Fibroblast of lung (primary cell): ENCODE measurements at regions not wholly inside any gene's neighbourhood (a gene's known extent, or its start where the extent isn't known, plus 50 kb on each side); places are given as distances from the start of the nearest gene placed in this dataset.

Experiments used
- DNase-seq, 2 donors: peaks; one replicate each; pipeline versions ENCODE4 v3.0.0 to v3.0.0-alpha.2; 2010; ENCODE audit warnings: low read depth in 2 of 2
- H2AFZ ChIP-seq: 2 replicates; pipeline ENCODE4 v1.5.1; 2012; ENCODE audit warnings: low read length, control low read depth, inconsistent platforms
- H3K27ac ChIP-seq: 2 replicates; pipeline ENCODE4 v1.5.1; 2011; ENCODE audit warnings: low read length, control low read depth; ENCODE audit not compliant: insufficient read depth
- H3K27me3 ChIP-seq: 2 replicates; pipeline ENCODE4 v1.5.1; 2011; ENCODE audit warnings: mild to moderate bottlenecking, low read length; ENCODE audit not compliant: control insufficient read depth, insufficient read depth
- H3K36me3 ChIP-seq: 2 replicates; pipeline ENCODE4 v1.5.1; 2011; ENCODE audit warnings: low read length; ENCODE audit not compliant: control insufficient read depth, insufficient read depth
- H3K4me1 ChIP-seq: 2 replicates; pipeline ENCODE4 v1.5.1; 2011; ENCODE audit warnings: low read length; ENCODE audit not compliant: control insufficient read depth, insufficient read depth; ENCODE audit errors: extremely low read depth
- H3K4me2 ChIP-seq: 2 replicates; pipeline ENCODE4 v1.5.1; 2011; ENCODE audit warnings: low read length, control low read depth; ENCODE audit not compliant: insufficient read depth; ENCODE audit errors: extremely low read depth
- H3K4me3 ChIP-seq, 4 experiments: fragments of 200-600 bp in 1 of 4; sonication (generic) in 1 of 4; replicated peaks in 1 of 4; 2 replicates each; pipeline ENCODE4 v1.5.1; 2011 to 2016; ENCODE audit warnings: low read length in 4 of 4, low read depth in 3 of 4, mild to moderate bottlenecking in 3 of 4, control low read depth in 2 of 4, inconsistent platforms in 1 of 4, mixed read lengths in 1 of 4; ENCODE audit not compliant: insufficient read depth in 1 of 4; ENCODE audit errors: control extremely low read depth in 1 of 4
- H3K79me2 ChIP-seq: 2 replicates; pipeline ENCODE4 v1.5.1; 2012; ENCODE audit warnings: mild to moderate bottlenecking, low read length, inconsistent platforms; ENCODE audit not compliant: control insufficient read depth, insufficient read depth
- H3K9ac ChIP-seq: 2 replicates; pipeline ENCODE4 v1.5.1; 2011; ENCODE audit warnings: mild to moderate bottlenecking, low read length, control low read depth; ENCODE audit not compliant: insufficient read depth
- H3K9me3 ChIP-seq: 2 replicates; pipeline ENCODE4 v1.5.1; 2012; ENCODE audit warnings: low read depth, low read length; ENCODE audit not compliant: control insufficient read depth, insufficient read depth
- H4K20me1 ChIP-seq: 2 replicates; pipeline ENCODE4 v1.5.1; 2011; ENCODE audit warnings: low read length; ENCODE audit not compliant: control insufficient read depth, insufficient read depth; ENCODE audit errors: extremely low read depth
- CTCF ChIP-seq, 2 donors: IDR thresholded peaks in 1 of 2; conservative IDR thresholded peaks in 1 of 2; 1 replicate in 1 of 2; 2 replicates in 1 of 2; pipeline ENCODE4 v1.5.1; 2011 to 2012; ENCODE audit warnings: low read length in 2 of 2, control low read depth in 1 of 2, inconsistent platforms in 1 of 2, low read depth in 1 of 2, mild to moderate bottlenecking in 1 of 2
- EZH2 ChIP-seq: IDR thresholded peaks from 2 replicates; pipeline ENCODE4 v1.5.1; 2012; ENCODE audit warnings: low read length, control low read depth, mild to moderate bottlenecking; ENCODE audit errors: missing control alignments

GRCh38 chr4:38382520-38382919 lies 281.5 kb upstream of the KLF3 start:
- no peaks in the 10 kb centered on the region for H3K36me3 ChIP-seq
- H3K4me2 ChIP-seq = no peak overlapping the region
- no peaks in the 10 kb centered on the region for H3K9me3 ChIP-seq
- H3K4me3 ChIP-seq = no peak overlapping the region
- no peak overlapping the region for H2AFZ ChIP-seq
- DNase-seq = no peak
- H3K9ac ChIP-seq = no peak overlapping the region
- H4K20me1 ChIP-seq = no peaks in the 10 kb centered on the region
- no peaks in the 10 kb centered on the region for H3K27me3 ChIP-seq
- H3K4me1 ChIP-seq = no peaks in the 10 kb centered on the region
- H3K79me2 ChIP-seq = no peaks in the 10 kb centered on the region
- H3K27ac ChIP-seq = no peak overlapping the region
- TF ChIP-seq CTCF (conservative IDR thresholded peaks at IDR 0.05 in 1 of 2, IDR thresholded peaks at IDR 0.05 in 1 of 2; ENCODE audit: low read depth in 1 of 2, low read length in 2 of 2) (no peak), EZH2 (no peak)

- DNase-seq = no peak
- Histone ChIP-seq H3K79me2 (no peaks in the 10 kb centered on the region), H3K4me2 (no peak overlapping the region), H3K27ac (no peak overlapping the region), H3K27me3 (no peaks in the 10 kb centered on the region), H2AFZ (no peak overlapping the region), H4K20me1 (no peaks in the 10 kb centered on the region), H3K9ac (no peak overlapping the region), H3K9me3 (no peaks in the 10 kb centered on the region), H3K4me1 (no peaks in the 10 kb centered on the region), H3K4me3 (no peak overlapping the region), H3K36me3 (no peaks in the 10 kb centered on the region)
- no peak for TF ChIP-seq EZH2
- TF ChIP-seq CTCF (conservative IDR thresholded peaks at IDR 0.05 in 1 of 2, IDR thresholded peaks at IDR 0.05 in 1 of 2; ENCODE audit: low read depth in 1 of 2, low read length in 2 of 2) = no peak
Observed at GRCh38 chr4:38383646-38384121, 280.3 kb upstream of the KLF3 start.

- Histone ChIP-seq H3K4me1 (no peaks in the 10 kb centered on the region), H3K9me3 (no peaks in the 10 kb centered on the region), H3K27ac (no peak overlapping the region), H3K27me3 (no peaks in the 10 kb centered on the region), H3K36me3 (no peaks in the 10 kb centered on the region), H4K20me1 (no peaks in the 10 kb centered on the region), H2AFZ (no peak overlapping the region), H3K79me2 (no peaks in the 10 kb centered on the region), H3K9ac (no peak overlapping the region), H3K4me3 (no peak overlapping the region), H3K4me2 (no peak overlapping the region)
- TF ChIP-seq EZH2 (no peak), CTCF (conservative IDR thresholded peaks at IDR 0.05 in 1 of 2, IDR thresholded peaks at IDR 0.05 in 1 of 2; ENCODE audit: low read depth in 1 of 2, low read length in 2 of 2) (no peak)
- DNase-seq = peak in 1 of 2 donors; percentile 41
Observed at GRCh38 chr4:38385093-38386004, 278.6 kb upstream of the KLF3 start.
